Activated CD8-positive, alpha-beta memory T cell treated with anti-CD3 and anti-CD28 coated beads for 1 hour (primary cell): ENCODE measurements at regions not wholly inside any gene's neighbourhood (a gene's known extent, or its start where the extent isn't known, plus 50 kb on each side); places are given as distances from the start of the nearest gene placed in this dataset.
"Not testable (repeated sequence)": the region's sequence is repeated elsewhere in the genome, so short reads cannot be mapped to it uniquely, and the experiment has no call there.

Experiments used
- DNase-seq, 2 donors: peaks; one replicate each; pipeline ENCODE4 v3.0.0-alpha.2; 2020; ENCODE audit warnings: low read depth in 1 of 2; ENCODE audit errors: extremely low read depth in 1 of 2

DNA sequence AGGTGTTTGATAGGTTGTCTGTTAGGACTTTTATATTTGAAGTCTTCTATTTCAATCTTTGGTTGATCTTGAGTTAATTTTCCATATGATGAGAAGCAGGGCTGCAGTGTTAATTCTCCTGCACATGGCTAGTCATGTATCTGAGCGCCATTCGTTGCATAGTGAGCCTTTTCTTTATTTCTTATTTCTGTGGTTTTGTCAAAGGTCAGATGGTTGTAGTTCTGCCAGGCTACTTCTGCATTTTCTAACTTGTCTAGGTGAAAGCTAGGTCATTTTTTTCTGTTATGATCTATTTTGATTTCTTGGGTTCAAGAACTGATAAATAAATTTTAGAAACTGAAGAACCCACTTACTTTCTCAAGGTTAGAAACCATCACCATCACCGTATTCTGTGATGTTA, 56.7 kb downstream of the CCDC74A start:
- no peak for DNase-seq

DNA sequence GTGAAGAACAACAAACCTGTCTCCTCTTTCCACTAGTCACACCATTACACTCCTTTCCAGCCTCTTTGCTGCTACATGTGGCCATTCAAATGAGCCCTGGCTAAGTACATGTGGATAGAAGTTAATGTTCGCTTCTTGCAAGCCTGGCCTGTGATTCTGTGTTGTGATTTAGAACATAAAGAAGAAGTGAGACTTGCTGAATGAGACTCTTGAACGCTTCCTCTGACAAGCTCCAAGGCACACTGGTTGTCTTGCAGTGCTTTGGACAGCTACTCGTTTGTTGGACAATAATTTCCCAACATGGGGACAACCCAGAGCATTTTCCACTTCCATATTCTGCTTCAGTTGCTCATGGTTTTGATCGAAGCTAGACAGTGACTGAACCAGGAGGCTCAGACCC, 57.3 kb downstream of the CCDC74A start:
- no peak for DNase-seq

DNA sequence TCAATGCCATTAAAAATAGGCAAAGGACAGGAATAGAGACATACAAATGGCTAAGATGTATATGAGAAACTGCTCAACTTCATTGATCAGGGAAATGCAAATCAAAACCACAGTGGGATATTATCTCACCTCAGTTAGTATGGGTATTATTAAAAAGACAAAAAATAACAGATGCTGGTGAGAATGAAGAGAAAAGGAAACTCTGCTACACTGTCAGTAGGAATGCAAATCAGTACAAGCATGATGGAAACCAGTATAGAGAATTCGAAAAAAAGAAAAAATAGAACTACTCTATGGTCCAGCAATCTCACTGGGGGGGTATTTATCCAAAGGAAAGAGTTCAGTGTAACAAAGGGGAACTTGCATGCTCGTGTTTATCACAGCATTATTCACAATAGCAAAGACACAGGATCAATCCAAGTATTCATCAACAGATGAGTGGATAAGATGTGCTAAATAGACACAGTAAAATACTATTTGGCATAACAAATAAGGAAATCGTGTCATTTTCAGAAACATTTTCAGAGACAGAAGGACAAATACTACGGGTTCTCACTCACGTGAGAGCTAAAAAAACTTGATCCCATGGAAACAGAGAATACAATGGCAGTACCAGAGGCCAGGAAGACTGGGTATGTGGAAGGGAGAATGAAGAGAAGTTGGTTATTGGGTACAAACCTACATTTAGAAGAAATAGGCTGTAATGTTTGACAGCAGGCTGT, 60.6 kb downstream of the CCDC74A start:
- DNase-seq, result no peak

DNA sequence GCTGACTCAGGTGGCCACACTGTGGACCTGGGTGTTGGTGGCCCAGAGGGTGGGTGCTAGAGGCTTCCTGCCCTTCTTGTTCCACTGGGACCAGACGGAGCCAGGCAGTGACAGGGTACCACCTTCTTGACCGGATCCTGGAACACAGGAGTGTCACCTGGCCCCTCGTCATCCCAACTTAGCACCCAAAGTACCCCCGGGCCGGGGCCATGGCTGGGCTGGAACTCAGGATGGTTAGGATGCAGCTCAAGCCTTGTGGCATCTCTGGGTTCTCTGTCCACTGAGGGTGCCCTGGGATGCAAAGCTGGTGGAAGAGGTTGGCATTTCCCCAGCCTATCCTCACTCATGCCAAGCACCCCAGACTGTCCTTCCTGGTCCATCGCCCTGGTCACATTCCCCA, 61.4 kb downstream of the CCDC74A start:
- not testable (repeated sequence) for DNase-seq

DNA sequence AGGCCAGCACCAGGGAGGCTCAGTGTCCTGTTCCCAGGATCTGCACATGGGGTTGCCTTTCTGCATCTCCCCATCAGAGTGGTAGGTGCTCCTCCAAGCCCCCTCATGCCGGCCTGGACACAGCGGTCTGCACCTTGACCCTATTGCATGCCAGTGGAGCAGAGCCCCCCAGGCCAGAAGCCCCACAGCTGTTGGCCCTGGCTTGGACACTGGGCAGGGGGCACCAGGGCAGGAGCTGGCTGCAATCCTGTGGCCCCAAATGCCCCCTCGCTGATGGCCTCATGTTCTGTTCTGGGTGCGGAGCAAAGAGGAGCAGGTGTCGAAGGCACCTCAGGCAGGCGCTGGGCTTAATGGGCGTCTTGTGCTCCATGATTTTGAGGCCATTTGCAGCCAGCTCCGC, 62.7 kb downstream of the CCDC74A start:
- DNase-seq, result no peak

DNA sequence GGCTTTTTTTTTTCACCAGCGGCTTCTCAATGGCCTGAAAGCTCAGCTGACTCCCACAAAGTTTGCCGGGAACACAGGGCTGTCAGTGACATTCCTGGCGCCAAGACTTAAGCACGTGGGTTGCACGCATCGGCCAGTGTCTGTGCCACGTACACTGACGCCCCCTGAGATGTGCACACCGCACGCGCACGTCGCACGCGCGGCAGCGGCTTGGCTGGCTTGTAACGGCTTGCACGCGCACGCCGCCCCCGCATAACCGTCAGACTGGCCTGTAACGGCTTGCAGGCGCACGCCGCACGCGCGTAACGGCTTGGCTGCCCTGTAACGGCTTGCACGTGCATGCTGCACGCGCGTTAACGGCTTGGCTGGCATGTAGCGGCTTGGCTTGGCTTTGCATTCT, 63.2 kb downstream of the CCDC74A start:
- DNase-seq, result no peak

DNA sequence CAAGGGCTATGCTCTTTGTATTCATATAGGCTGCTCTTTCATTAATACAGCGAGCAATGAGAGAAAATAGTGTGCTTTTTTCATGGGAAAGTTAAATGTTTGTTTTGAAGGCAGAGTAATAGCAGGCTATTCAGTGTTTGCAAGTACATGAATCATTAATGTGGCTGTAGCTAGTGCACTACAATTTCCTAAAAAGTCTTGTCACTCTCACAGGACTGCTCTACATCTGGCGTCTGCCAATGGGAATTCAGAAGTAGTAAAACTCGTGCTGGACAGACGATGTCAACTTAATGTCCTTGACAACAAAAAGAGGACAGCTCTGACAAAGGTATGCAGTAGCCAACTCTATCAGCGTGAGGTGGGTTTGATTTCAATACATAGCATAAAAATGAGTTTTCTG, 68.9 kb downstream of the CCDC74A start:
- not testable (repeated sequence) for DNase-seq

DNA sequence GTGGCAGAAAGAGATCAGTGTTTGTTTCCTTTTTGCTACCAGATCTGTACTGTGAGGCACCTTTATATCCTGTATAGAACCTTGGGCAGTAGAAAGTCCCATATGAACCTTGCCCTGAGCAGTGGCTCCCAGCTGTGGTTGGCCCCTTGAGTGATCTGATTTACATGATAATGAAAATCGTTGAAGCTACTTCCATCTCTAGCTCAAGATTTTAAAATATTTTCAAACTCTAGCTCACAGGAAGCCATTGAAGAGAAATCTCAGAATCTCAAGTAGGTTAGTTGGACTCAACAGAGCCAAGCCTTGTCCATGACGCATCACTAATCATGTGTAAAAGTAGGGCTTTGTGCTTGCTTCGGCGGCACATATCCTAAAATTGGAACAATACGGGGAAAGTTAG, 74.8 kb downstream of the CCDC74A start:
- DNase-seq, result not testable (repeated sequence)

DNA sequence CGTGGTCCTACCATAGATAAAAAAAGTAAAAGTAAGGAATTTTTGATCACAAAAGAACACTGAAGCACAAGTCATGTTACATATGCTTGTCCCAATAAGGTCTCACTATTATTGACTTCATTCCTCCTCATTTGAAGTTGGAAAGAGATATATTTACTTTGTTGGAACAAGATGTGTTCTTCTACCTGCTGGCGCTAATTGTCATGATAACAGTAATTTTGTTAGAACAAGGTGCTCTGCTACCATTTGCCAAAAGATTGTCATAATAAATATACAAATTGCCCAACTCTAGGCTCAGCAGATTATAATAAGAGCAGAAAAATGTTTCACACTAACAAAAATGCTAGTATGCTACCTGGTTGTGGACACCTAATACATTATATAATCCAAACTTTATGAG, 77.0 kb downstream of the CCDC74A start:
- not testable (repeated sequence) for DNase-seq

DNA sequence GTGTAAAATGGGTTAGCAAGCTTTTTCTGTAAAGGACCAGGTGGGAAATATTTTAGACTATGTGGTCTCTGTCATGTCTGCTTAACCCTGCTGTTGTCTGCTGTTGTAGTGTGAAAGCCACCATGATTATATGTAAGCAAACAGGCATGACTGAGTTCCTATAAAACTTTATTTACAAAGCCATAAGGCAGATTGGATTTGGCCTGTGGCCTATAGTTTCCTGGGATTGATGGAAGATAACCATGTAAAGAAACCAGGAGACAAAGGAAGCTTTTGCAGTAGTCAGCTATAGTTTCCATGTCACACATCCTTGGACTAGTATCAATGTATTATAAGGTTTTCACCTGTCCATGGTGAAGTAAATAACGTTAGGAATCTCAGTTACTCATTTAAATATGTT, 78.7 kb downstream of the CCDC74A start:
- DNase-seq, result not testable (repeated sequence)

DNA sequence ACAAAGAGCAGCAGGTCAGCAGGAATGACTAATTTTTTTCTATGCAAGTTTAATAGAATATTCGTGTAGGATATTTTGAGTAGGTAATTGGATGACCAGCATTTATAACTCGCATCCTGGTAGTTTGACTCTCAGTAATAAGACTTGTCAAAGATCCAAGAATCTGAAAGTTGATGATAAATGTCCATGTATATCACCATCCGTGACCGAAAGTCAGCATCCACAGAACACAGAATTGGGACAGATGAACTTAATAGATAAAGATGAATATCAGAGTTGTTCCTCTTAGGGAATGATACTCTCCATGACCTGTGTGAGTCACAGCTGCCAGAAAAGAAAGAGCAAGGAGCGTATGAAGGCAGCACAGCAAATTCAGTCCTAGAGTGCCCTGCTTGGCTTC, 79.4 kb downstream of the CCDC74A start:
- DNase-seq, result not testable (repeated sequence)

DNA sequence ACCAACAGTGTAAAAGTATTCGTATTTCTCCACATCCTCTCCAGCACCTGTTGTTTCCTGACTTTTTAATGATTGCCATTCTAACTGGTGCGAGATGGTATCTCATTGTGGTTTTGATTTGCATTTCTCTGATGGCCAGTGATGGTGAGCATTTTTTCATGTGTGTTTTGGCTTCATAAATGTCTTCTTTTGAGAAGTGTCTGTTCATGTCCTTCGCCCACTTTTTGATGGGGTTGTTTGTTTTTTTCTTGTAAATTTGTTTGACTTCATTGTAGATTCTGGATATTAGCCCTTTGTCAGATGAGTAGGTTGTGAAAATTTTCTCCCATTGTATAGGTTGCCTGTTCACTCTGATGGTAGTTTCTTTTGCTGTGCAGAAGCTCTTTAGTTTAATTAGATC, 86.9 kb downstream of the CCDC74A start:
- not testable (repeated sequence) for DNase-seq

DNA sequence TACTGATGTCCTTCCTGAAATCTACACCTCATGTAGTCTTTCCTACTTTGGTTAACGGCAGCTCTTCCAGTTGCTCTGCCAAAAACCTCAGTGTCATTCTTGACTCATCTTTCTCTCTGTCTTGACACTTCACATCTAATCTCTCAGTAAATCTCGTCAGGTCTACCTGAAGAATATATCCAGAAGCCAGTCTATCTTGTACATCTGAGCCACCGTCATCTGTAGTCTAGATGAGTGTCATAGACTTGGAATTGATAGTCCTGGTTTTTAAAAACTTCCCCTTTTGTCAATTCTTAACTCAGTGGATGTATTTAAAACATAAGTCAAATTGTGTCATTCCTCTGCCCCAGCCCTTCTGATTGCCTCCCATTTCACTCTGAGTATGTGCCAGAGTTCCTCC, 90.6 kb downstream of the CCDC74A start:
- DNase-seq, result not testable (repeated sequence)

DNA sequence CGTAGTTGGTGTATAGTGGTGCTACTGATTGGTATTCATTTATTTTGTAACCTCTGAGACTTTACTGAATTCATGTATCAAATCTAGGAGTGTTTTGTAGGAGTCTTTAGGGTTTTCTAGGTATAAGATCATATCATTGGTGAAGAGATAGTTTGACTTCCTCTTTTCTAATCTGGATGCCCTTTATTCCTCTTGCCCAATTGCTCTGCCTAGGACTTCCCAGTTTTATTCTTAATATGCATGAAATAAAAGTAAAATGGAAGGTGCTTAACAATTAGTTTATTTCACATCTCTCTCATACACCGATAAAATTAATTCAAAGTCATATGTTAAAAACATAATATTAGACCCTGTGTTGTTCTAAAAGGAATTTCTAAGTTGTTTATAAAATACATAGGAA, 95.2 kb downstream of the CCDC74A start:
- not testable (repeated sequence) for DNase-seq

DNA sequence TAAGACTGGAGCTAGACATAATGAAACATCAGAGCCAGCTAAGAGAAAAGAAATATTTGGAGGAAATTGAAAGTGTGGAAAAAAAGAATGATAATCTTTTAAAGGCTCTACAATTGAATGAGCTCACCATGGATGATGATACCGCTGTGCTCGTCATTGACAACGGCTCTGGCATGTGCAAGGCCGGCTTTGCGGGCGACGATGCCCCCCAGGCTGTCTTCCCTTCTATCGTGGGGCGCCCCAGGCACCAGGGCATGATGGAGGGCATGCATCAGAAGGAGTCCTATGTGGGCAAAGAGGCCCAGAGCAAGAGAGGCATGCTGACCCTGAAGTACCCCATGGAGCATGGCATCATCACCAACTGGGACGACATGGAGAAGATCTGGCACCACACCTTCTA, 98.3 kb downstream of the CCDC74A start:
- not testable (repeated sequence) for DNase-seq

DNA sequence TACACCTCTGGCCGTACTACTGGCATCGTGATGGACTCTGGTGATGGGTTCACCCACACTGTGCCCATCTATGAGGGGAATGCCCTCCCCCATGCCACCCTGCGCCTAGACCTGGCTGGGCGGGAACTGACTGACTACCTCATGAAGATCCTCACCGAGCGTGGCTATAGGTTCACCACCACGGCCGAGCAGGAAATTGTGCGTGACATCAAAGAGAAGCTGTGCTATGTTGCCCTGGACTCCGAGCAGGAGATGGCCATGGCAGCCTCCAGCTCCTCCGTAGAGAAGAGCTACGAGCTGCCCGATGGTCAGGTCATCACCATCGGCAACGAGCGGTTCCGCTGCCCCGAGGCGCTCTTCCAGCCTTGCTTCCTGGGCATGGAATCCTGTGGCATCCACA, 98.9 kb downstream of the CCDC74A start:
- not testable (repeated sequence) for DNase-seq

DNA sequence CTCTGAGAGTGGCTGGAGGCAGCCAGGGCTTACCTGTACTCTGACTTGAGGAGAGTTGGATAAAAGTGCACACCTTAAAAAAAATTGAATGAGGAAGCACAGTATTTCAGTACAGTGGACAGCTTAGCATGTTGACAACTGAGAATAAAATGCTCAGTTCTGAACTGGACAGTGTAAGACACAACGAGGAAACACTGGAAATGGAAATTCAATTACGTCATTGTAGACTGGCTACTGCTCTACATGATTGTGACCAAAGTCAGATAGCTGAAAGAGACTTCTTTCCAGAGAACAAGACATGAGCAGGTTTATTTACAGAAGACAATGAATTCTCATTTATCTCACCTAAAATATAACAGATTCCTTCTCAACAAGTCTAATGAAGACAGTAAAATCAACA, 100.1 kb downstream of the CCDC74A start:
- DNase-seq, result not testable (repeated sequence)

DNA sequence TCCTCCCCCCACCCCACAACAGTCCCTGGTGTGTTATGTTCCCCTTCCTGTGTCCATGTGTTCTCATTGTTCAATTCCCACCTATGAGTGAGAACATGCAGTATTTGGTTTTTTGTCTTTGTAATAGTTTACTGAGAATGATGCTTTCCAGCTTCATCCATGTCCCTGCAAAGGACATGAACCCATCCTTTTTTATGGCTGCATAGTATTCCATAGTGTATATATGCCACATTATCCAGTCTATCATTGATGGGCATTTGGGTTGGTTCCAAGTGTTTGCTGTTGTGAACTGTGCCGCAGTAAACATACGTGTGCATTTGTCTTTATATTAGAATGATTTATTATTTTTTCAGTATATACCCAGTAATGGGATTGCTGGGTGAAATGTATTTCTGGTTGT, 104.0 kb downstream of the CCDC74A start:
- DNase-seq, result not testable (repeated sequence)

DNA sequence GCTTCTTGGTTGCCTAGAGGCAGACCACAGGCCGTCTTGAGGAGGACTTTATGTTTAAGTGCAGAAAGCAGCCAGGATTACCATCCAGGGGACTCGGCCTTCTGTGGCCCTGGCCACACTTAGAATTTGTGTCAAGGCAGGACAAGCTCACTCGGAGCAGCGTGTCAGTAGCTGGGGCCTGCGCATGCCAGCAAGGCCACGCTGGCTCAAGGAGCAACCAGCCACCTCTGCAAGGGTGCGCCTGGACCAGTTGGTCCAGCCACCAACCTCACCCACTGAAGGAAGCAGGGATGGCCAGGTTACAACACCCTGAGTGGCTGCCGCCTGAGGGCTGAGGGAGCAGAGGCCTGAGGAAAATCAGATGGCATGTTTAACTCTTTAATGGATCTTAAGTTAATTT, 105.7 kb downstream of the CCDC74A start:
- DNase-seq, result not testable (repeated sequence)

DNA sequence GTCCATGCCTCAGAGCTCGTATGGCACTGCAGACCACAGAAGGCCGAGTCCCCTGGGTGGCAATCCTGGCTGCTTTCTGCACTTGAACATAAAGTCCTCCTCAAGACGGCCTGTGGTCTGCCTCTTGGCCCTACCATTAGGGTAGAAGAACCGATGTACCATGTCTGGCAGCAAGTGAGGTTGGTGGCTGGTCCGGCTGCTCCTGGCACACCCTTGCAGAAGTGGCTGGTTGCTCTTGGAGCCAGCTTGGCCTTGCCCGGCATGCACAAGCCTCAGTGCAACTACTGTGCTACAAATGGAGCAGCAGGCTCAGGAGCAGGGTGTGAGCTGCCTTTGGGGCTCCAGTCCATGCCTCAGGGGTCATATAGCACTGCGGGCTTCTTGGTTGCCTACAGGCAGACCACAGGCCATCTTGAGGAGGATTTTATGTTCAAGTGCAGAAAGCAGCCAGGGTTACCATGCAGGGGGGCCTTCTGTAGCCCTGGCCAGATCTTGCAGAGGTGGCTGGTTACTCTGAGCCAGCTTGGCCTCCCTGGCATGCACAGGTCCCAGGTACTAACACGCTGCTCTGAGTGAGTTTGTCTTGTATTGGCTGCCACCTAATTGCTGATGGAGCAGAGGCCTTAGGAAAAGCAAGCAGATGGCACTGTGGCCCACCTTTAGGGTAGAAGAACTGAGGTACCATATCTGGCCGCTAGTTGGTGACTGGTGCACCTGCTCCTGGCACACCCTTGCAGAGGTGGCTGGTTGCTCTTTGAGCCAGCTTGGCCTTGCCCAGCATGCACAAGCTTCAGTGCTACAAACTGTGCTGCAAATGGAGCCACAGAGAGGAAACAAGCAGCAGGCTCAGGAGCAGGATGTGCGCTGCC, 106.4 kb downstream of the CCDC74A start:
- DNase-seq, result not testable (repeated sequence)

DNA sequence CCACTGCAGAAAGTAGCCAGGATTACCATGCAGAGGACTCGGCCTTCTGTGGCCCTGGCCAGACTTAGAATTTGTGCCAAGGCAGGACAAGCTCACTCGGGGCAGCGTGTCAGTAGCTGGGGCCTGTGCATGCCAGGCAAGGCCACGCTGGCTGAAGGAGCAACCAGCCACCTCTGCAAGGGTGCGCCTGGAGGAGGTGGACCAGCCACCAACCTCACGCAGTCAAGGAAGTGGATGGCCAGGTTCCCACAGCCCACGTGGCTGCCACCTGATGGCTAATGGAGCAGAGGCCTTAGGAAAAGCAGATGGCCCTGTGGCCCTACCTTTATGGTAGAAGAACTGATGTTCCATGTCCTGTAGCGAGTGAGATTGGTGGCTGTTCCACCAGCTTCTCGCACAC, 107.9 kb downstream of the CCDC74A start:
- no peak for DNase-seq

DNA sequence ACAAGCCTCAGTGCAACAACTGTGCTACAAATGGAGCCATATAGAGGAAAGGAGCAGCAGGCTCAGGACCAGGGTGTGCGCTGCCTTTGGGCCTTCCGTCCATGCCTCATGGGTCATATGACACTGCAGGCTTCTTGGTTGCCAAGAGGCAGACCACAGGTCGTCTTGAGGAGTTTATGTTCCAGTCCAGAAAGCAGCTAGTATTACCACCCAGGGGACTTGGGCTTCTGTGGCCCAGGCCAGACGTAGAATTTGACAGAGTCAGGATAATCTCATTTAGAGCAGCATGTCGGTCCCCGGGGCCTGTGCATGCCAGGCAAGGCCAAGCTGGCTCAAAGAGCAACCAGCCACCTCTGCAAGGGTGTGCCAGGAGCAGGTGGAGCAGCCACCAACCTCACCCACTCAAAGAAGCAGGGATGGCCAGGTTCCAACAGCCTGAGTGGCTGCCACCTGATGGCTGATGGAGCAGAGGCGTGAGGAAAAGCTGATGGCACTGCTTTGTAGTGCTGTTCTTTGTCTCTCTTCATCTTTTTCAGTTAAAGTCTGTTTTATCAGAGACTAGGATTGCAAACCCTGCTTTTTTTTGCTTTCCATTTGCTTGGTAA, 109.1 kb downstream of the CCDC74A start:
- DNase-seq, result not testable (repeated sequence)
